ENCODE measurements at regions not wholly inside any gene's neighbourhood (a gene's known extent, or its start where the extent isn't known, plus 50 kb on each side); places are given as distances from the start of the nearest gene placed in this dataset.

GRCh38 chr4:11182586-11183355, 245.9 kb downstream of the HS3ST1 start:
- Mint-ChIP-seq H3K27ac (ENCODE audit: unreplicated experiment) (no peak overlapping the region), H3K4me1 (ENCODE audit: unreplicated experiment) (no peaks in the 10 kb centered on the region), H3K4me3 (ENCODE audit: unreplicated experiment) (no peak overlapping the region), H3K27me3 (ENCODE audit: unreplicated experiment) (no peaks in the 10 kb centered on the region), H3K9me3 (ENCODE audit: unreplicated experiment) (peaks cover 11% of the 10 kb centered on the region), H3K36me3 (ENCODE audit: unreplicated experiment) (no peaks in the 10 kb centered on the region)
- no peak for TF ChIP-seq CTCF (IDR thresholded peaks at IDR 0.05)
- DNase-seq (ENCODE audit: extremely low spot score, unreplicated experiment), result no peak

- H3K9me3 Mint-ChIP-seq (ENCODE audit: unreplicated experiment), result peaks cover 11% of the 10 kb centered on the region
- no peak for DNase-seq (ENCODE audit: extremely low spot score, unreplicated experiment)
- no peak overlapping the region for H3K27ac Mint-ChIP-seq (ENCODE audit: unreplicated experiment)
- H3K36me3 Mint-ChIP-seq (ENCODE audit: unreplicated experiment), result no peaks in the 10 kb centered on the region
- H3K4me1 Mint-ChIP-seq (ENCODE audit: unreplicated experiment), result no peaks in the 10 kb centered on the region
- H3K4me3 Mint-ChIP-seq (ENCODE audit: unreplicated experiment), result no peak overlapping the region
- no peaks in the 10 kb centered on the region for H3K27me3 Mint-ChIP-seq (ENCODE audit: unreplicated experiment)
- TF ChIP-seq CTCF (IDR thresholded peaks at IDR 0.05), result no peak
These were observed 246.7 kb downstream of the HS3ST1 start for GRCh38 chr4:11182031-11182430.

GRCh38 chr4:11179796-11180195, 248.9 kb downstream of the HS3ST1 start:
- no peak overlapping the region for H3K27ac Mint-ChIP-seq (ENCODE audit: unreplicated experiment)
- no peaks in the 10 kb centered on the region for H3K4me1 Mint-ChIP-seq (ENCODE audit: unreplicated experiment)
- no peak overlapping the region for H3K4me3 Mint-ChIP-seq (ENCODE audit: unreplicated experiment)
- H3K27me3 Mint-ChIP-seq (ENCODE audit: unreplicated experiment), result no peaks in the 10 kb centered on the region
- no peak for TF ChIP-seq CTCF (IDR thresholded peaks at IDR 0.05)
- no peaks in the 10 kb centered on the region for H3K36me3 Mint-ChIP-seq (ENCODE audit: unreplicated experiment)
- peaks cover 11% of the 10 kb centered on the region for H3K9me3 Mint-ChIP-seq (ENCODE audit: unreplicated experiment)
- no peak for DNase-seq (ENCODE audit: extremely low spot score, unreplicated experiment)

DNA sequence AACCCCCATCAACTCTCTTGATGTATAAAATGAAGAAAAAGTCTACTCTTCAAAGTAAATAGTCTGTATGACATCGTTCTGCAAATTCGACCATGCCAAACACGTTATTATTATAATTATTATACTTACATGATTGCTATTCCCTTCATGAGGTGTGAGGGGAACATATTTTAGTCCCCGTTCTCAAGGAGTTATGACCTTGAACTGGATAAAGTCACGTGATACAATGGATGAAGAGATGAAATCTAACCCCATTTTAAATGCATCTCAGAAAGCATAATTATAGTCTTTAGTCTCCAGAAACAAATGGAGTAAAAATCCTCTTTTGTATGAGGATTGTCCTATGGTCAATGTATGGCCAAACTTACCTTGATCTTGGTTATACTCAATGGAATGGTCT, 250.3 kb downstream of the HS3ST1 start:
- H3K36me3 Mint-ChIP-seq (ENCODE audit: unreplicated experiment), result no peaks in the 10 kb centered on the region
- TF ChIP-seq CTCF (IDR thresholded peaks at IDR 0.05), result no peak
- no peak overlapping the region for H3K27ac Mint-ChIP-seq (ENCODE audit: unreplicated experiment)
- peaks cover 11% of the 10 kb centered on the region for H3K9me3 Mint-ChIP-seq (ENCODE audit: unreplicated experiment)
- no peak for DNase-seq (ENCODE audit: extremely low spot score, unreplicated experiment)
- no peaks in the 10 kb centered on the region for H3K27me3 Mint-ChIP-seq (ENCODE audit: unreplicated experiment)
- no peaks in the 10 kb centered on the region for H3K4me1 Mint-ChIP-seq (ENCODE audit: unreplicated experiment)
- H3K4me3 Mint-ChIP-seq (ENCODE audit: unreplicated experiment), result no peak overlapping the region

DNA sequence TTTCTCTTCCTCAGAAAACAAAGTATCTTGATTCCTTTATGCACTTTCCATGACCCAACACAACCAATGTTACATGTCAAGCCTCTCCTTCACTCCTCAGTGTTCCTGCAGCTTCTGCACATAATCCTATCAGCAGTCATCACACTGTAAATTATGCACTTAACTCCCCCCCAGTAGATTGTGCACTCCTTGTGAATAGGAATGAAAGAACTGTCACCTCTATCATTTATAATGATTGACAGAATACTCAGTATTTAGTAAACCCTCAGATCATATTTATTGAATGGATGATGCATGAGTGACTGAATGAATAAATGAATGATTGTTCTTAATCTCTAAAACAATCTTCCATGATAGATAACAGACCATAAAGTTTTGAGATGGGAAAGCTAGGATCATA, 253.3 kb downstream of the HS3ST1 start:
- no peaks in the 10 kb centered on the region for H3K27me3 Mint-ChIP-seq (ENCODE audit: unreplicated experiment)
- no peak for TF ChIP-seq CTCF (IDR thresholded peaks at IDR 0.05)
- no peaks in the 10 kb centered on the region for H3K36me3 Mint-ChIP-seq (ENCODE audit: unreplicated experiment)
- H3K4me1 Mint-ChIP-seq (ENCODE audit: unreplicated experiment), result no peaks in the 10 kb centered on the region
- no peak for DNase-seq (ENCODE audit: extremely low spot score, unreplicated experiment)
- no peak overlapping the region for H3K27ac Mint-ChIP-seq (ENCODE audit: unreplicated experiment)
- peaks cover 13% of the 10 kb centered on the region for H3K9me3 Mint-ChIP-seq (ENCODE audit: unreplicated experiment)
- no peak overlapping the region for H3K4me3 Mint-ChIP-seq (ENCODE audit: unreplicated experiment)
